Activated naive CD8-positive, alpha-beta T cell (primary cell): ENCODE measurements at regions not wholly inside any gene's neighbourhood (a gene's known extent, or its start where the extent isn't known, plus 50 kb on each side); places are given as distances from the start of the nearest gene placed in this dataset.

Source experiments
- H3K27ac Mint-ChIP-seq: one replicate; pipeline ENCODE4 v1.8.0; 2021; ENCODE audit warnings: mixed read lengths
- H3K27me3 Mint-ChIP-seq: one replicate; pipeline ENCODE4 v1.8.0; 2021; ENCODE audit warnings: mixed read lengths
- H3K36me3 Mint-ChIP-seq: one replicate; pipeline ENCODE4 v1.8.0; 2021; ENCODE audit warnings: mixed read lengths
- H3K4me1 Mint-ChIP-seq: one replicate; pipeline ENCODE4 v1.8.0; 2021; ENCODE audit warnings: low read depth, mixed read lengths
- H3K4me3 Mint-ChIP-seq: one replicate; pipeline ENCODE4 v1.8.0; 2021; ENCODE audit warnings: mild to moderate bottlenecking, mixed read lengths
- H3K9me3 Mint-ChIP-seq: one replicate; pipeline ENCODE4 v1.8.0; 2021; ENCODE audit warnings: low read depth, mixed read lengths

GRCh38 chrX:128310912-128311311, 258.7 kb upstream of the ACTRT1 start:
- Mint-ChIP-seq H3K27ac (no peak overlapping the region), H3K9me3 (no peaks in the 10 kb centered on the region), H3K27me3 (no peaks in the 10 kb centered on the region), H3K4me1 (no peaks in the 10 kb centered on the region), H3K36me3 (no peaks in the 10 kb centered on the region), H3K4me3 (no peak overlapping the region)

- H3K27me3 Mint-ChIP-seq, result no peaks in the 10 kb centered on the region
- no peaks in the 10 kb centered on the region for H3K4me1 Mint-ChIP-seq
- no peaks in the 10 kb centered on the region for H3K9me3 Mint-ChIP-seq
- no peaks in the 10 kb centered on the region for H3K36me3 Mint-ChIP-seq
- no peak overlapping the region for H3K4me3 Mint-ChIP-seq
- no peak overlapping the region for H3K27ac Mint-ChIP-seq
Measured at GRCh38 chrX:128309311-128309710, 257.1 kb upstream of the ACTRT1 start.

- no peak overlapping the region for H3K27ac Mint-ChIP-seq
- no peaks in the 10 kb centered on the region for H3K36me3 Mint-ChIP-seq
- H3K4me3 Mint-ChIP-seq, result no peak overlapping the region
- H3K9me3 Mint-ChIP-seq, result peaks cover 4% of the 10 kb centered on the region
- no peaks in the 10 kb centered on the region for H3K27me3 Mint-ChIP-seq
- H3K4me1 Mint-ChIP-seq, result no peaks in the 10 kb centered on the region
Measured at GRCh38 chrX:128294198-128294597, 242.0 kb upstream of the ACTRT1 start.

GRCh38 chrX:128287693-128288092, 235.5 kb upstream of the ACTRT1 start:
- Mint-ChIP-seq H3K36me3 (no peaks in the 10 kb centered on the region), H3K9me3 (no peaks in the 10 kb centered on the region), H3K27ac (no peak overlapping the region), H3K4me1 (no peaks in the 10 kb centered on the region), H3K27me3 (no peaks in the 10 kb centered on the region), H3K4me3 (no peak overlapping the region)

GRCh38 chrX:128250621-128251020, 198.4 kb upstream of the ACTRT1 start:
- no peaks in the 10 kb centered on the region for H3K27me3 Mint-ChIP-seq
- no peaks in the 10 kb centered on the region for H3K36me3 Mint-ChIP-seq
- no peak overlapping the region for H3K27ac Mint-ChIP-seq
- H3K4me1 Mint-ChIP-seq, result no peaks in the 10 kb centered on the region
- H3K4me3 Mint-ChIP-seq, result no peak overlapping the region
- no peaks in the 10 kb centered on the region for H3K9me3 Mint-ChIP-seq

- no peaks in the 10 kb centered on the region for H3K27me3 Mint-ChIP-seq
- H3K27ac Mint-ChIP-seq, result no peak overlapping the region
- no peaks in the 10 kb centered on the region for H3K9me3 Mint-ChIP-seq
- no peaks in the 10 kb centered on the region for H3K36me3 Mint-ChIP-seq
- no peak overlapping the region for H3K4me3 Mint-ChIP-seq
- H3K4me1 Mint-ChIP-seq, result no peaks in the 10 kb centered on the region
Measured at GRCh38 chrX:128216364-128216763, 164.2 kb upstream of the ACTRT1 start.

- no peaks in the 10 kb centered on the region for H3K36me3 Mint-ChIP-seq
- H3K4me3 Mint-ChIP-seq, result no peak overlapping the region
- no peaks in the 10 kb centered on the region for H3K27me3 Mint-ChIP-seq
- peaks cover 6% of the 10 kb centered on the region for H3K9me3 Mint-ChIP-seq
- no peak overlapping the region for H3K27ac Mint-ChIP-seq
- H3K4me1 Mint-ChIP-seq, result no peaks in the 10 kb centered on the region
Measured at GRCh38 chrX:128165884-128166408, 113.7 kb upstream of the ACTRT1 start.

- H3K4me3 Mint-ChIP-seq, result no peak overlapping the region
- no peaks in the 10 kb centered on the region for H3K27me3 Mint-ChIP-seq
- H3K4me1 Mint-ChIP-seq, result no peaks in the 10 kb centered on the region
- peaks cover 7% of the 10 kb centered on the region for H3K9me3 Mint-ChIP-seq
- no peak overlapping the region for H3K27ac Mint-ChIP-seq
- H3K36me3 Mint-ChIP-seq, result no peaks in the 10 kb centered on the region
Measured at GRCh38 chrX:128156204-128156603, 104.0 kb upstream of the ACTRT1 start.

GRCh38 chrX:128142745-128143144, 90.5 kb upstream of the ACTRT1 start:
- H3K9me3 Mint-ChIP-seq, result no peaks in the 10 kb centered on the region

GRCh38 chrX:128106630-128107029, 54.4 kb upstream of the ACTRT1 start:
- H3K9me3 Mint-ChIP-seq, result no peaks in the 10 kb centered on the region
- no peaks in the 10 kb centered on the region for H3K36me3 Mint-ChIP-seq
- H3K4me3 Mint-ChIP-seq, result no peak overlapping the region
- no peaks in the 10 kb centered on the region for H3K4me1 Mint-ChIP-seq
- no peaks in the 10 kb centered on the region for H3K27me3 Mint-ChIP-seq
- H3K27ac Mint-ChIP-seq, result no peak overlapping the region

More at GRCh38 chrX:128142745-128143144, 90.5 kb upstream of the ACTRT1 start:
- Mint-ChIP-seq H3K27me3 (no peaks in the 10 kb centered on the region), H3K27ac (no peak overlapping the region), H3K36me3 (no peaks in the 10 kb centered on the region), H3K4me3 (no peak overlapping the region), H3K4me1 (no peaks in the 10 kb centered on the region)

GRCh38 chrX:128105659-128106058, 53.5 kb upstream of the ACTRT1 start:
- Mint-ChIP-seq H3K27ac (no peak overlapping the region), H3K36me3 (no peaks in the 10 kb centered on the region), H3K4me1 (no peaks in the 10 kb centered on the region), H3K4me3 (no peak overlapping the region), H3K27me3 (no peaks in the 10 kb centered on the region), H3K9me3 (no peaks in the 10 kb centered on the region)
